Mesendoderm (in vitro differentiated cells): ENCODE measurements at regions not wholly inside any gene's neighbourhood (a gene's known extent, or its start where the extent isn't known, plus 50 kb on each side); places are given as distances from the start of the nearest gene placed in this dataset.

Source experiments
- DNase-seq: peaks from one replicate; pipeline ENCODE4 v3.0.0; 2013
- H2AK5ac ChIP-seq: 2 replicates; pipeline ENCODE4 v1.6.1; 2013; ENCODE audit warnings: low read length, inconsistent platforms
- H2BK120ac ChIP-seq: 2 replicates; pipeline ENCODE4 v1.6.1; 2013; ENCODE audit warnings: low read depth, mild to moderate bottlenecking, low read length, moderate library complexity, mixed read lengths
- H2BK15ac ChIP-seq: replicated peaks from 2 replicates; pipeline ENCODE4 v1.6.1; 2013; ENCODE audit warnings: low read depth, mild to moderate bottlenecking, moderate library complexity
- H2BK5ac ChIP-seq: 2 replicates; pipeline ENCODE4 v1.6.1; 2013; ENCODE audit warnings: low read length, inconsistent platforms
- H3K18ac ChIP-seq: 2 replicates; pipeline ENCODE4 v1.6.1; 2013; ENCODE audit warnings: mild to moderate bottlenecking, low read length, mixed read lengths
- H3K23ac ChIP-seq: one replicate; pipeline ENCODE4 v1.6.1; 2013; ENCODE audit warnings: low read length
- H3K27ac ChIP-seq: 2 replicates; pipeline ENCODE4 v1.5.1; 2013; ENCODE audit warnings: low read depth, mild to moderate bottlenecking, inconsistent platforms, low read length, moderate library complexity
- H3K27me3 ChIP-seq: 2 replicates; pipeline ENCODE4 v1.6.1; 2013; ENCODE audit warnings: low read length, control low read depth, mild to moderate bottlenecking, inconsistent platforms; ENCODE audit not compliant: insufficient read depth, poor library complexity
- H3K36me3 ChIP-seq: 2 replicates; pipeline ENCODE4 v1.6.1; 2013; ENCODE audit warnings: low read length, inconsistent platforms; ENCODE audit not compliant: control insufficient read depth, insufficient read depth
- H3K4ac ChIP-seq: one replicate; pipeline ENCODE4 v1.6.1; 2013; ENCODE audit warnings: low read depth, mild to moderate bottlenecking, low read length, moderate library complexity
- H3K4me1 ChIP-seq: 2 replicates; pipeline ENCODE4 v1.6.1; 2013; ENCODE audit warnings: low read depth, low read length, inconsistent platforms; ENCODE audit not compliant: control insufficient read depth
- H3K4me2 ChIP-seq: 2 replicates; pipeline ENCODE4 v1.6.1; 2013; ENCODE audit warnings: low read length
- H3K4me3 ChIP-seq: 2 replicates; pipeline ENCODE4 v1.5.1; 2013; ENCODE audit warnings: mild to moderate bottlenecking, low read length
- H3K56ac ChIP-seq: one replicate; pipeline ENCODE4 v1.6.1; 2013; ENCODE audit warnings: low read length
- H3K79me1 ChIP-seq: 2 replicates; pipeline ENCODE4 v1.6.1; 2013; ENCODE audit warnings: low read length, inconsistent platforms
- H3K79me2 ChIP-seq: 2 replicates; pipeline ENCODE4 v1.6.1; 2013; ENCODE audit warnings: mild to moderate bottlenecking, low read length; ENCODE audit not compliant: control insufficient read depth, insufficient read depth
- H3K9ac ChIP-seq: 2 replicates; pipeline ENCODE4 v1.6.1; 2013; ENCODE audit warnings: low read length, inconsistent platforms
- H4K5ac ChIP-seq: one replicate; pipeline ENCODE4 v1.6.1; 2013; ENCODE audit warnings: low read length
- H4K8ac ChIP-seq: one replicate; pipeline ENCODE4 v1.6.1; 2013; ENCODE audit warnings: low read depth, mild to moderate bottlenecking, control low read depth, low read length, moderate library complexity
- WGBS: extraction: QIAGEN DNeasy Blood & Tissue Kit; methylation state at CpG from one replicate; pipeline ENCODE4 v1.1.7; 2013; ENCODE audit warnings: low lambda C conversion rate, missing lambda C conversion rate; ENCODE audit not compliant: insufficient coverage; ENCODE audit errors: extremely low coverage; 5-methylcytosine and 5-hydroxymethylcytosine counted together

DNA sequence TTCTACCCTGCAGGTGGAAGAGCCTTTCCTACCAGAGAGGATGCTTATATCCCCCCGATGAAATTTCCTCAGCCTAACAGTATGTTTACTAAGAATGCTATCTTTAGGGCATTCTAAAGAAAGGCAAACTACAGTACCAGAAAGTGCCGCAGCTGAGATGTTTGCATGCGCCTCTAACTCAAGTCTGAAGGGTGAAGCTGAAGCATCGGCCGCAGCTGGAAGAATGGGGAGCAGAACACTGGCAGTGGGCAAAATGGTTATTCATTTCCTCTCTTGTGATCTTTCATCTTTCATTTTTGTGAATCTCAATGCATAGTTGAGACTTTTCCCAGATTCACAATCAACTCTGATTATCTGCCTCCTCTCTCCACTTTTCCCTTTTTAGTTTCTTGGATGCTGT, 648.2 kb upstream of the ZEB2 start:
- Histone ChIP-seq H3K36me3 (no peaks in the 10 kb centered on the region), H3K4ac (no peak overlapping the region), H3K4me2 (no peak overlapping the region), H3K4me1 (no peaks in the 10 kb centered on the region), H4K8ac (no peak overlapping the region), H2AK5ac (no peak overlapping the region), H3K9ac (no peak overlapping the region), H3K27me3 (no peaks in the 10 kb centered on the region), H3K18ac (no peak overlapping the region), H3K27ac (no peak overlapping the region), H3K79me1 (no peaks in the 10 kb centered on the region), H2BK5ac (no peak overlapping the region), H3K56ac (no peak overlapping the region), H3K4me3 (no peak overlapping the region), H2BK120ac (no peak overlapping the region), H4K5ac (no peak overlapping the region), H3K79me2 (no peaks in the 10 kb centered on the region), H2BK15ac (no peak overlapping the region), H3K23ac (no peak overlapping the region)
- no peak for DNase-seq
- WGBS = no CpG with 5 or more reads among the region's 5 CpGs

DNA sequence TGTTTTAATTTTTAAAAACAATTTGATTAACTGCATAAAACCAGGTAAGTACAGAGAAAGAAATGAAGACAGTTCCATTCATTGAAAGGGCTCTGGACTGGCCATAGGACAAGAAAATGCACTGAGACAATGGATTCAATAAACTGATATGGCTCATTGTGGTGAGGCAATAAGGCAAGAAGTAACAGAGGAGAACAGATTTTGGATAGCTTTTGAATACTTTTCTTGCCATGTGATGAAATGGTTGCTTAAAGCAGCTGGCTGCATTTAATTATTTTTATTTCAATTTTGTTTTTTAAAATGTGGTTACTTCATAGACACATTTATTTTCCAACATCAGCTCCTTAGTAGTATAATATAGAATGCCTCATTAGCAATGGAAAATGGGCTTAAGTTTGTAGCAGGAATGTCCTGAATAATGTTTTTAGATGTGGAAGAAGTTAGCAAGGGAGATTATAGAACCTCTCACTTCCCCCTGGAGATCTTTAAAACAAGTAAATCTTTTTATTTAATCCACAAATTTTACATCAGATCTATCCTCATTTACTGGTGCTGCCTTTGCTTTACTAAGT, 646.9 kb upstream of the ZEB2 start:
- H3K79me2 ChIP-seq = no peaks in the 10 kb centered on the region
- H3K4me3 ChIP-seq = no peak overlapping the region
- no peak overlapping the region for H2BK15ac ChIP-seq
- no peaks in the 10 kb centered on the region for H3K36me3 ChIP-seq
- no peak overlapping the region for H3K23ac ChIP-seq
- H3K4ac ChIP-seq = no peak overlapping the region
- no peak overlapping the region for H3K27ac ChIP-seq
- no peak overlapping the region for H3K4me2 ChIP-seq
- no peaks in the 10 kb centered on the region for H3K79me1 ChIP-seq
- H4K8ac ChIP-seq = no peak overlapping the region
- H3K4me1 ChIP-seq = no peaks in the 10 kb centered on the region
- no peak for DNase-seq
- no peaks in the 10 kb centered on the region for H3K27me3 ChIP-seq
- H3K18ac ChIP-seq = no peak overlapping the region
- no peak overlapping the region for H2BK5ac ChIP-seq
- H2AK5ac ChIP-seq = no peak overlapping the region
- no peak overlapping the region for H3K56ac ChIP-seq
- H2BK120ac ChIP-seq = no peak overlapping the region
- no peak overlapping the region for H3K9ac ChIP-seq
- H4K5ac ChIP-seq = no peak overlapping the region

GRCh38 chr2:145161656-145162055, 641.7 kb upstream of the ZEB2 start:
- H3K36me3 ChIP-seq = no peaks in the 10 kb centered on the region
- no peak overlapping the region for H3K4ac ChIP-seq
- no peak for DNase-seq
- no peak overlapping the region for H3K18ac ChIP-seq
- no peak overlapping the region for H2BK15ac ChIP-seq
- H4K5ac ChIP-seq = no peak overlapping the region
- no peak overlapping the region for H3K27ac ChIP-seq
- no peaks in the 10 kb centered on the region for H3K4me1 ChIP-seq
- no peak overlapping the region for H2BK120ac ChIP-seq
- no peaks in the 10 kb centered on the region for H3K79me1 ChIP-seq
- no peak overlapping the region for H2BK5ac ChIP-seq
- H2AK5ac ChIP-seq = no peak overlapping the region
- no peaks in the 10 kb centered on the region for H3K27me3 ChIP-seq
- no peaks in the 10 kb centered on the region for H3K79me2 ChIP-seq
- WGBS = no CpG with 5 or more reads among the region's 2 CpGs
- H3K9ac ChIP-seq = no peak overlapping the region
- no peak overlapping the region for H3K23ac ChIP-seq
- H3K4me3 ChIP-seq = no peak overlapping the region
- no peak overlapping the region for H3K56ac ChIP-seq
- H3K4me2 ChIP-seq = no peak overlapping the region
- no peak overlapping the region for H4K8ac ChIP-seq

GRCh38 chr2:145160855-145161254, 640.9 kb upstream of the ZEB2 start:
- Histone ChIP-seq H2BK5ac (no peak overlapping the region), H4K8ac (no peak overlapping the region), H3K18ac (no peak overlapping the region), H3K27ac (no peak overlapping the region), H2BK15ac (no peak overlapping the region), H2BK120ac (no peak overlapping the region), H3K23ac (no peak overlapping the region), H2AK5ac (no peak overlapping the region), H3K9ac (no peak overlapping the region), H3K79me1 (no peaks in the 10 kb centered on the region), H3K4me3 (no peak overlapping the region), H3K56ac (no peak overlapping the region), H3K36me3 (no peaks in the 10 kb centered on the region), H3K27me3 (no peaks in the 10 kb centered on the region), H3K4ac (no peak overlapping the region), H3K4me1 (no peaks in the 10 kb centered on the region), H3K4me2 (no peak overlapping the region), H4K5ac (no peak overlapping the region), H3K79me2 (no peaks in the 10 kb centered on the region)
- no peak for DNase-seq
- no CpG with 5 or more reads among the region's 1 CpG for WGBS

- WGBS = no CpG with 5 or more reads among the region's 2 CpGs
- H3K27ac ChIP-seq = no peak overlapping the region
Measured at GRCh38 chr2:145159676-145160075, 639.8 kb upstream of the ZEB2 start.

More at GRCh38 chr2:145159676-145160075, 639.8 kb upstream of the ZEB2 start:
- peak; percentile 1 for DNase-seq
- Histone ChIP-seq H3K79me1 (no peaks in the 10 kb centered on the region), H3K4me2 (no peak overlapping the region), H4K8ac (no peak overlapping the region), H2BK5ac (no peak overlapping the region), H3K27me3 (no peaks in the 10 kb centered on the region), H2AK5ac (no peak overlapping the region), H2BK120ac (no peak overlapping the region), H3K4ac (no peak overlapping the region), H3K23ac (no peak overlapping the region), H3K4me1 (no peaks in the 10 kb centered on the region), H3K36me3 (no peaks in the 10 kb centered on the region), H4K5ac (no peak overlapping the region), H2BK15ac (no peak overlapping the region), H3K4me3 (no peak overlapping the region), H3K79me2 (no peaks in the 10 kb centered on the region), H3K9ac (no peak overlapping the region), H3K18ac (no peak overlapping the region), H3K56ac (no peak overlapping the region)
